RPMI7951 (cell line): ENCODE measurements at regions not wholly inside any gene's neighbourhood (a gene's known extent, or its start where the extent isn't known, plus 50 kb on each side); places are given as distances from the start of the nearest gene placed in this dataset.

Experiments used
- DNase-seq: peaks from one replicate; pipeline ENCODE4 v3.0.0-alpha.2; 2012; ENCODE audit warnings: low read depth

DNA sequence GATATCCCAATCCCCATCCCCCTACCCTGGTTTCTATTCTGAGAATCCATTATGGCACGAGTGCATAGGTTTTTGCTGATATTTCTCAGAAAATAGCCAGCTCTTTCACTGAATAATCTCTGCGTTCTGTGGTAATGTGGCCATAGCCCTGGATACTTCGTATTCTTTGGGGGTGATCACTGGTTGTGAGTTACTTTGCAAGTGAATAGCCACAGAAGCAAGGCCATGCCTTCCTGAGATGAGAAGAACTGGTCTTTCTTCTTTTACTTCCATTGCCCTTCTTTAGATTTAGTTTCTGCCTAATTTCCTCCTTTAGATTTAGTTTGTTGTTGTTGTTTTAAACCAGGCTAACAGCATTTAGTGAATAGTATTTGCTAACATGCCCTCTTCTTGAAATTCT is 323.4 kb downstream of the CDC14C start:
- DNase-seq: no peak

DNA sequence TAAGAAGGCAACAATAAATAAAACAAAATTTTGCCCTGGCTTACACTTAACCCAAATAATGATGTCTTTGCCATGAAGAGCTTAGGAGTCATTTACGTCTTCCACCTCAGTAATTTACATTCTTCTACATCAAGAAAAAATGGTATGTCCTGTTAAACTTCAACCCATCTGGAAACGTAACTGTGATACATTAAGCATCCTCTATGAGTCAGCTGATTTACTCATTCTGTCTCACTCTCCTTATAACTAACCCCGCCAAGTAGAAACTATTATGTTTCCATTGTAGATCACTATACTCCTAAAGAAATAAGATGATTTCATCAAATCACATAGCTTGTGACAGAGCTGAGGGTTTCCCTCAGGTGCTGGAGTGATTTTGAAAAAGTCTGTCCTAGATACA is 330.7 kb downstream of the CDC14C start:
- peak; percentile 54 for DNase-seq

DNA sequence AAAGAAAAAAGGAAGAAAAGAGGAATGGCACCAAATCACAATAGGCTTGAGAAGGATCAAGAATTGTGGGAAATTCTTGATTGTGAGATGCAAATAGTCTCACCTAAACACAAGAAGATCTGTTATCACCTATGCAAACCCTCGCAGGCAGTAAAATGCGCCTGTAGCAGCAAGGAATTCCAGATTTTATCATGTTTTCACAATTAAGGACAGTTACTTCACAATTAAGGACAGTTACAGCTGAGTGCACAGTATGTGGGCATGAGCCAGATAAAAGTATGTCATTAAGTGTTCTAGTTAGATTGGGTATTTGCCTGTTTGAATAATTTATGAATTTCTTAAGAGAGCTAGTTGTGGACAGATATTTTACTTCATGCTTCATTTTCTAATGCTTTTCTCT is 336.2 kb downstream of the CDC14C start:
- DNase-seq: no peak

DNA sequence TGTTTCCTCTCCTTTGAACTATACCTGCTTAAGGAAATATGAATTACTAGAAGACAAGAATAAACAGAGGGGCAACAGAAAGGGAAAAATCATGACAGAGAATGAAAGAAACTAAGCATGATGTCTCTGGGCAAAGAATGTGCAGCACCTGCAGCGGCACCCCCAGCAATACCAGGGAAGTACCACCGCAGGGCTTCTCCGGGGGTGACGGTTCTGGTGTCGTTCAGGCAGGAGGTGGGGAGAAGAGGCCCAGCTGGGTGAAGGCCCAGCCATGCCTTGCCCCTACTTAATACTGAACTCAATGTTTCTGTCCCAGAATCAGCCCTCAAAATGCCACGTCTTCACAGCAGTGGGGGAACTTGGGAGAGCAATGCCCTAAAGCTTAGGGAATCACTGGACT is 337.6 kb downstream of the CDC14C start:
- DNase-seq: no peak

DNA sequence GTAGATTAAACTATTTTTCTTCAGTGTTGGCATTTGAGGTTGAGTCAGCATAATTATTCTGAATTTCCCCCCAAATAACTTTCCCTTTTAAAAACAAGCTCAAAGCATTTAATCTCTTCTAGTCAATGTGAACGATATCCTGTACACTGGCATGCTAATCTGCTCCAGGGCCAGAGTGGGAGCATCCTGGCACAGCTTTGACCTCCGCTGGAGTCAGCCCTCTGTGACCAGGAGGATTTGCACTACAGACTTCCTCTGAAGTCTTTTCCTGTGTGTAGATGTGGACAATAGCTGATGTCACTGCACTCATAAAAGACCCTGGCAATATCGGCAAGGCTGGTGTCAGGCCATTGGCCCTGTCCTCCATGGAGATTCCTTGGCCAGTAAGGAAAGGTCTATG is 340.2 kb downstream of the CDC14C start:
- DNase-seq: no peak

DNA sequence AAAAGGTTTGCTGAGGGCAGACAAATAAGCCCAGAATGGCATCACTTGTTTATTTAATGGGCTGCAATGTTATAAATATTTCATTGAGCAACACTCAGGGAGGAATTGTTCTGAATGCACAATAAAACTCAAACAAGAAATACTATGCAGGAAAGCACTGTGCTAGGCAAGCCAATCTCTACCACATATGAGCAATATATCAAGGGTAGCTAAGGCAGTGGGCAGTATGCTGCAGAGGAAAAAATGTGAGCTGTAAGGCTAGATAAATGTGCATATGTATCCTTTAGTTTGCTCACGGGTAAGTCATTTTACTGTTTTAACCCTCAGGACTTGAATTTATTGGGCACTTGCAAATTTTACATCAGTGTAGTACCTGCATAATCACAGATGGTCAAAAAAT is 349.6 kb downstream of the CDC14C start:
- DNase-seq: no peak

DNA sequence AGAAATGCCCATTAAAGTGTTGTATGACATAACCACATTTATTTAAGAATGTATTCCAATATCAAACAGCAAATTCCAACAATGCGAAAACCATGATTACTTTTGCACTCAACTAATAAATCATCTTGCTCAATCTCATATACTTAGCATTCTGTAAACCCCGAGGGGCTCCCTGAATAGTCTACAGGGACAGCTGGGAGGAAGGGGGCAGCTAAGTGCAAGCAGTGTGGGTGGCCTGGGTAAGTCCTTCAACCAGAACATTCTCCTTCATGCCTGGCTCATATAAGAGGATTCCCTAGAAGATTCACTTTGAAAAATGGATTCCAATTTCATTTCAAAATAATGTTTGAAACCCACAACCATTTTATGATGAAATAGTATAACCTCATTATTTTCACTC is 355.5 kb downstream of the CDC14C start:
- no peak for DNase-seq

DNA sequence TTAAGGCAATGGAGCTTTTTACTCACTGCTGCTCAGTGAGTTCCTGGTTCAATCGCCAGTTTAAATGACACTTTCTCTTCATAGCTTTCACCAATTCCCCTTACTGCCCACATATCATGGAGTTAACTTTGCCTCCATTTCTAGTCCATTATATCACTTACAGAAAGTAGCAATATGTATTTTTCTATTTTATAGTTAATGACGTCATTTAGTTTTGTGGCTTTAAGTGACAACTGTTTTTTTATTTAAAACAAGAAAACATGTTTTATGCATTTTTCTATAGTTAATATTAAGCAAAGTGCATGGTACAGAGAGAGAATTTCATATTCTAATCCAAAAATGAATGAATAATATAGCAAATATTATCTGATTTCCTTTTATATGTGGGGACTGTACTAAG is 363.3 kb downstream of the CDC14C start:
- no peak for DNase-seq

DNA sequence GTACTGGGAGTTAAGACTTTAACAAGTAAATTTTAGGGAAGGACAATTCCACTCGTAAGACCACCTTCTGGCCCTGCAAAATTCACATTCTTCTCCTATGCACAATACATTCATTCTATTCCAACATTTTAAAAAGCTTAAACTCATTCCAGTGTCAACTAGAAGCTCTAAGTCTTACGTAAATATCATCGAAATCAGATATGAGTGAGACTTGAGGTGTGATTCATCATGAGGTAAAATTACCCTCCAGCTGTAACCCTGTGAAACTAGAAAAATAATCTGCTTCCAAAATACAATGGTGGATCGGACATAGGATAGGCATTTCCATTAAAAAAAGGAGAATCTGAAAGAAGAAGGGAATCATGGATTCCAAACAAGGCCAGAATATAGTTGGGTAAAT is 370.3 kb downstream of the CDC14C start:
- DNase-seq: peak; percentile 75

DNA sequence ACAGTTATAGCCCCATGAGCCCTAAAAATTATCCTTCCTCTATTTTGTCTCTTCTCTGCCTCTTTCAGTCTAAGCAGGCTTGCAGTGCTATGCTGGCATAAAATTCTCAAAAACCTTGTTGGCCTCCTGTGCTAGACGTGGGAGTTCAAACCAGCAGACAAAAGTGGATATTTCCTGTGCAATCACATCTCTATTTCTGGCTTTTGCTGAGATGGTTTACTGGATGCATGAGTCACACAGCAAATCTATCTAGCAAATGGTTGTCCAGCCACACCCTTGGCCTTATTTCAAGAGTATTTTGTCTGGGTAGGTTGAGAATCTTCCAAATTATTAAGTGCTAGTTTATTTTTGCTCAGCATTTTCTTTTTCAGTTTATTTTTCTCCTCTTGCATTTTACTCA is 370.8 kb downstream of the CDC14C start:
- peak; percentile 94 for DNase-seq

DNA sequence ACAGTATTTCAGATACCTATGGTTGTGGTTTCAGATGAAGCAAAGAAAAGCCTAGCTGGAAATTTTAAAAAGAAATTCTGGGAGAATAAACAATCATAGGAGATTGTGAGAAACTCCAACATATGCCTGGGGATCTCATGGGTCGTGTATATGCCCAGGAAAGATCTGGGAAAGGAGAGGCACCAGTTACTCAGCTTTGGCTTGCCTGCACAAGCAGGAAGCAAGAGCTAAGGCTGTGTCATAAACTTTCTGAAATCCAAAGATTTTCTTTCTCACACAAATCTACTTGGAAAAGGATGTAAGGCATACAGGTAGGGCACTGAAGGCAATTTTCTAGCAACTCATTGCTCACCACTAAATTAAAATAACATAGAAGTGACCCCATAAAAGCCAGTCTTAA is 373.6 kb downstream of the CDC14C start:
- DNase-seq: no peak

DNA sequence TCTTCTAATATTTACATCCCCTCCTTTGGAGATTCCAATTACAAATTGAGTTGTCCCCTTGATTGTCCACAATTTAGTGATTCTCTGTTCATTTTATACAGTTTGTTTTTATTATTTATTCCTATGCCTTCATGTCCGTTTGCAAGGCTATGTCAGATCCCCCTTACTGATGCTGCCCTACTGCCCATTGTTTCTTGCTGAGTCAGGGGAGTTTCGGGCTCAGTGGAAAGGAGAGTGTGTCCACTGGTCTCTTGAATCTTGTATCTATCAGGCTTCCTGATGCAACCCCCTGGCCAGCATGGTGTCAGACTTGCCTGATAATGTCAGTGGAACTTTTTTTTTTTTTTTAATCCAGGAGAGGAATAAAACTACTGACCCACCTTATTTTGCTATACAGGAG is 384.4 kb downstream of the CDC14C start:
- no peak for DNase-seq

DNA sequence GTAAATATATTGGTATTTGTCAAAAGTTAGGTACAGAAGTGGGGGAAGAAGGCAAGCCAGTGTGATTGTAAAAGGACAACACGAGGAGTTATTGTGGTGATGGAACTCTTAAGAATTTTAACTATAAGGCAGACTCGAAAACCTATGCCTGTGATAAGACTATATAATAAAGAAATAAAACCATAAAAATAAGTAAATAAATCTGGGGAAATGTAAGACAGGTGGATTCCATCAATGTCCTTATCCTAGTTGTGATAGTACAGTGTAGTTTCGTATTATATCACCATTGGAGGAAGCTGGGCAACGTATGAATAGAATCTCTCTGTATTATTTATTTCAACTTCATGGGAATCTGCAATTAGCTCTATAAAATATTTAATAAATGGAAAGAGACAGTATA is 395.7 kb downstream of the CDC14C start:
- DNase-seq: no peak

DNA sequence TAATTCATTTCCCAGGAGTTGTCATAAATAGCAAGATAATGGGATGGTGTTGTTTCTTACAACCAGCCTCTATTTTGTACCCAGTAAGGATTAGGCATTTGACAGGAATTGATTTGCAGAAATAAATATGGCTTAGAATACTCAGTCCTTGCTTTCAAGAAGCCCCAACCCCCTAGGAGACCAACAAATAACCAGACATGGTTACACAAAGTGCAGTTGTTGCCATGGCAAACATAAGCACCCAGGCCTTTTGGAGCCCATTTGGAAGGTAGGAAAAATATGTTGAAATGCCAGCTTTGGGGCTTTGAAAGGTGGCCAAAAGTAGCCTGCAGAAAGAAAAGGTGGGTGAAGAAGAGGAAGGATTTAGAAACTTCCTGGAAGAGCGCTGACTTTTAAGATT is 397.5 kb downstream of the CDC14C start:
- no peak for DNase-seq

DNA sequence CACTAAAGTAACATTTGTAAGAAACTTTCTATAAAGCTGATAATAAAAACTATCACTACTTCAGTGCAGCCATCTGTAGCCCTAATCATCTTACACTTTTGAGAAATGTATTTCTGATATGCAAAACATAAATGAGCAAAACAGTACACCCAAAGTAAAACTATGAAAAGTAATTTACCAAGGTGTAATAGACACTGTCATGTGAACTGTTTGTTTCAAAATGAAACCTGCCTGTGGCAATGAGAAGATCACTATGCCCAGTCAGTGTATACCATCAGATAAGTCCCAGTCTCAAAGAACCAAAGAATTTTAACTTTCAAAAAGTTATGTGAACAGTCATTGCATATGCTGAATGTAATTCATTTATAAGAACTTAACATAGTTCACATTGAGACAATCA is 398.1 kb downstream of the CDC14C start:
- no peak for DNase-seq

DNA sequence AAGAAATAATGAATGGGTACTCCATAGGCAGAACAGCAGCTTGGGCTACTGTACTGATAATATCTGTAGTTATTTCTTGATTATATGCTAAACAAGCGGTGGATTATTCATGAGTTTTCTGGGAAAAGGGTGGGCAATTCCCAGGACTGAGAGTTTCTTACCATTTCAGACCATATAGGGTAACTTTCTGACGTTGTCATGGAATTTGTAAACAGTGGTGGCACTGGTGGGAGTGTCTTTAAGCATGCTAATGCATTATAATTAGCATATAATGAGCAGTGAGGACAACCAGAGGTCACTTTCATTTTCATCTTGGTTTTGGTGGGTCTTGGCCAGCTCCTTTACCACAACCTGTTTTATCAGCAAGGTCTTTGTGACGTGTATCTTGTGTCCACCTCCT is 399.7 kb downstream of the CDC14C start:
- DNase-seq: peak; percentile 46

DNA sequence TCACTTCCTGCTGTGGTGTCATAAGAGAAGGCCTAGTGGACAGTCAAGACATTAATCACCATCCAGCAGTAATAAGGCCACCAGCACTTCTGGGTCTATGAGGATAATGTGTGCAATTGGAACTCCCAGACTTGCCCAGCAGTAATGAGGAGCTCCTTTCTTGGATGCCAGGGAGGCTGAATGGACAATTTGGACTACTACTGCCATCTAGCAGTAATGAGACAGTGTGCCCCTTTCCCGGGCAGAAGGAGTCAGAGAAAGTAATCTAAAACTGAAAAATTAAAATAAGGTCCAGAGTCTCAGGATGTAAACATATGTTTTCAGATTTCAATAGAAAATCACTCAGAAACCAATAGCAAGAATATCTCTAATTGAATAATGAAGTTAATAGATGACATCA is 400.4 kb downstream of the CDC14C start:
- peak; percentile 78 for DNase-seq

DNA sequence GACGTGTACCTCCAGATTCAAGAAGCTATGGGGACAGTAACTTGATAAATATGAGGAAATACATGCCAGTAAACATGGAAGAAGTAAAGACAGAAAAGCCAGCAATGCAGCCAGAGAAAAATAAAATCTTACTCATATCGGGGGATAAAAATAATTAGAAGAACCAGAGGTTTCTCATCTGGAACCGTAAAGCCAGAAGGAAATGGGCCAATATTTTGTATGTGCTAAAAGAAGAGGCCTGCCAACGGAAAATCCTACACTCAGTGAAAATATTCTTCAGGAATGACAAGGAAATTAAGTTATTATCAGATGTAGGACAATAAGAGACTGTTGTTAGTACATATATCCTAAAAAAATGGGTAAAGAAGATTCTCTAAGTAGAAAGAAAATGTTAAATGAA is 401.2 kb downstream of the CDC14C start:
- DNase-seq: no peak

DNA sequence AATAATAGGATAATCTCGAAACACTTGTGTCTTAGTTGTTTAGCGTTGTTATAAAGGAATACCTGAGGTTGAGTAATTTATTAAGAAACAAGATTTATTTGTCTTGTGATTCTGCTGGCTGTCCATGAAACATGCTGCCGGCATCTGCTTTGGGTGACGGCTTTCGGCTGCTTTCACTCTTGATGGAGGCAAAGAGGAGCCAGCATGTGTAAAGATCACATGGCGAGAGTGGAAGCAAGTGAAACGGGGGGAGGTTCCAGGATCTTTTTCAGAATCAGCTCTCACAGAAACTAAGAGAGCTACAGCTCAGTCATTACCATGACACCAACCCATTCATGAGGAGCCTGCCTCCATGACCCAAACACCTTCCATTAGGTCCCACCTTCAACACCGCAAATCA is 402.8 kb downstream of the CDC14C start:
- peak; percentile 26 for DNase-seq

DNA sequence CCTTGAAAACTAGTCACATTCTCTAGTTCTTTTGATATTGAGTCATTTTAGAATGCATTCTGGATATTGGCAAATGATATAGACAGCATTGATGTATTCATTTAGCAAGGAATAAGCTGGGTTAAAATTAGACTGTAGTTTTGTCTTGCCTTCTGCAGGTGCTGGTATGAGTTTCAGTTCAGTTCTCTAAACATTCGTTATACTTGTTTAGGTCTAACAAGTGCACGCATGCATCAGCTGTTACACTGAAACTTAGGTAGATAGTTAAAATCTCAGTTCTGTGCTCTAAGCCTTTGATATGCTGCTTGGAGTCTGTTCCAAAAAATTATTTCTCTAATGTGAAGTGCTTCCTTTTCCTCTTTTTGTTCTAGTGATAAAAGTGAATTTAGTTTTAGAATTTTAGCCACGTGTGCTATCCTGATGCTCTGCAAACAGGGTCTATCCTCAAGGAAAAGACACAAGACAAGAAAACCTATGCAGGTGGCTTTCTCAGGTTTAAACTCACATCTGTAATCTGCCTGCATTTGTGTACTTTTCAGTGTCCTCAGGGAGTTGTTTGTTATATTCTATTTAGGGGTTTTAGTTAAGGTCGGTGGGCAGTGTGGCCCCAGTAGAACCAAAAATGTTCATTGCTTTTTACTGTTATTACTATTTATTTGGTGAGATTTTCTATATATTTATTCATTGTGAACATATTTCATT is 409.0 kb downstream of the CDC14C start:
- DNase-seq: no peak

DNA sequence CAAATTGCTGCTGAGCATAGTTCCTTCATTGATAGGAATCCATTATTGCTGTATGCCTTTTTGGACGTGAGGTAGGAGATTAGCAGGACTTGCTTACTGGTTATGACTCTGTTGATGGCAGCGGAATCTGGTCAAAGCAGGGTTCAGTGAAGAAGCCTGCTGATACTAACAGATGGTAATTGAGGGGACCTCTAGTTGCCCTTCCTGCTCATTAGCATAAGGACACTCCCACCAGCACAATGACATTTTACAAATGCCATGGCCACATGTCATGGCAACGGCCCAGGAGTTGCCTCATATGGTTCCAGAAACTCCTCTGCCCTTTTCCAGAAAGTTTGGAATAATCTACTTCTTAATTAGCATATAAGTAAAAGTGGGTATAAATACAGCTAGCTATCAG is 417.5 kb downstream of the CDC14C start:
- DNase-seq: no peak

DNA sequence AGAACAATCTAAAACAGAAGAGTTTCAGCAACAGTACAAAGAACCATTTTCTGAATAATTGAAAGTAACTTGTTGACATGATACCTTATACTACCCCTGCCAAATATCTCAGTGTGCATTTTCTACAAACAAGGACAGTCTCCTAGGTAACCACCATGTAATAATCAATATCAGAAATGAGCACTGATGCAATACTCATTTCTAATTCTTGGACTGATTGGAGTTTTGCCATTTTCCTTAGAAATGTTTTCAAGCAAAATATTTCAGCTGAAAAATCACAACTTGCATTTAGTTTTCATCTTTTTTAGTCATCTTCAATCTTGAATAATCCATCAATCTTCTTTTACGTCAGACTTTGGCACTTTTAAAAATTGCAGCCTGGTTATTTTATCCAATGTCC is 420.2 kb downstream of the CDC14C start:
- no peak for DNase-seq

DNA sequence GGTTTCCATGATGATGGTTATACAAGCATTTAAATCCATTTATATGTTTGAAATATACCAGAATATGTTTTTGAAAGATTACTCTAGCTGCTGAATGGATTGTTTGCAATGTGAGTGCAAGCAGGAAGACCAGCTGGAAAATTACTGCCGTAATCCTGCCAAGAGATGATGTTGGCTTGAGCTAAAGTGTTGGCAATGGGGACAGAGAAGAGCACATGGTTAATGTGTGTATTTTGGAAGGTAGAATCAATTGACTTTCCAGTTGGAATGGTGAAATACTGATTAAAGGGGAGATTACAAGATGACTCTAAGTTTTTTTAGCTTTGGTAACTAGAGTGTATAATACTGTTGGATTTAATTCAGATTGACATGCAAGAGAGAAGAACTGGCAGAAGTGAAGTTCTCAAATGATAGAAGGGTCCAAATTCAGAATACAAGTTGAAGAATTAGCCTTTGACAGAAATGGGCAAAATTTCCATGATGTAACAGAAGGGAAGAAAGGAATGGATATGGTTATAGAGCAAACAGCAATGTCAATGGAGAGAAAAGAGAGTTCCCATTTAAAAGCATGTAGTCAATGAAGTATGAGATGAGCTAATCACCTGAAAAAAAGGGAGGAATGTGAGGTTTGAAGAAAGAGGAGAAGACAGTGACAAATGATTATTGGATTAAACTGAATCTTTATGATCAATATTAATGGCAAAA is 422.0 kb downstream of the CDC14C start:
- DNase-seq: no peak

DNA sequence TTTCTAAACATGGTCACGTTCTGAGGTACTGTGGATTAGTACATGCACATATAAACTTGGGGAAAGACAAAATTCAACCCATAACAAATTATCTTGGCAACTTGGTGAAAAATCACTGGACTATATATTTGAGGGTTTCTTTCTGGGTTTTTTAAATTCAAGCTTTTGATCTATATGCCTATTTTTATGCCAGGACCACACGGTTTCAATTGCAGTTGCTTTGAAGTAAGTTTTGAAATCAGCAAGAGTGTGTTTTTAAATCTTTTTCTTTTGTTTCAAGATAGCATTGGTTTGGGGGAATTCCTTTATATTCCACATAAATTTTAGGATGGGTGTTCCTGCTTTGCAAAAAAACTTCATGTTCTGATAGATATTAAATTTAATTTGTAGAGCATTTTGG is 406.4 kb upstream of the VWC2 start:
- no peak for DNase-seq
